Ishikawa (cell line): ENCODE measurements at regions not wholly inside any gene's neighbourhood (a gene's known extent, or its start where the extent isn't known, plus 50 kb on each side); places are given as distances from the start of the nearest gene placed in this dataset.

Source experiments
- CEBPB ChIP-seq: IDR thresholded peaks from 2 replicates; pipeline ENCODE4 v1.6.1; 2012
- CREB1 ChIP-seq: IDR thresholded peaks from 2 replicates; pipeline ENCODE4 v1.6.1; 2012; ENCODE audit warnings: low read depth
- EGR1 ChIP-seq: IDR thresholded peaks from 2 replicates; pipeline ENCODE4 v1.6.1; 2012
- EP300 ChIP-seq: IDR thresholded peaks from 2 replicates; pipeline ENCODE4 v1.6.1; 2012; ENCODE audit warnings: borderline replicate concordance
- FOXM1 ChIP-seq: IDR thresholded peaks from 2 replicates; pipeline ENCODE4 v1.6.1; 2012; ENCODE audit warnings: low read depth, borderline replicate concordance
- NFIC ChIP-seq: IDR thresholded peaks from 2 replicates; pipeline ENCODE4 v1.6.1; 2012
- RAD21 ChIP-seq: IDR thresholded peaks from 2 replicates; pipeline ENCODE4 v1.6.1; 2012; ENCODE audit warnings: low read depth
- TAF1 ChIP-seq: IDR thresholded peaks from 2 replicates; pipeline ENCODE4 v1.6.1; 2012; ENCODE audit warnings: low read depth, mild to moderate bottlenecking
- TCF12 ChIP-seq: IDR thresholded peaks from 2 replicates; pipeline ENCODE4 v1.6.1; 2012; ENCODE audit warnings: low read depth
- TEAD4 ChIP-seq: IDR thresholded peaks from 2 replicates; pipeline ENCODE4 v1.6.1; 2012
- YY1 ChIP-seq: IDR thresholded peaks from 2 replicates; pipeline ENCODE4 v1.6.1; 2012; ENCODE audit warnings: low read depth
- ZBTB7A ChIP-seq: IDR thresholded peaks from 2 replicates; pipeline ENCODE4 v1.6.1; 2012; ENCODE audit warnings: low read depth
- TF ChIP-seq, protein P1 (sequence below): IDR thresholded peaks from 2 replicates; pipeline ENCODE4 v1.6.1; 2012
- TF ChIP-seq, protein P2 (sequence below): IDR thresholded peaks from 2 replicates; pipeline ENCODE4 v1.6.1; 2012; ENCODE audit warnings: low read depth, mild to moderate bottlenecking
- TF ChIP-seq, protein P3 (sequence below): IDR thresholded peaks from 2 replicates; pipeline ENCODE4 v1.6.1; 2012

GRCh38 chr6:24076011-24076410 lies 50.0 kb upstream of the NRSN1 start:
- TF ChIP-seq, protein P1, sequence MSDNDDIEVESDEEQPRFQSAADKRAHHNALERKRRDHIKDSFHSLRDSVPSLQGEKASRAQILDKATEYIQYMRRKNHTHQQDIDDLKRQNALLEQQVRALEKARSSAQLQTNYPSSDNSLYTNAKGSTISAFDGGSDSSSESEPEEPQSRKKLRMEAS = no peak
- TF ChIP-seq CEBPB (no peak), YY1 (no peak), NFIC (no peak), EGR1 (no peak), ZBTB7A (no peak), CREB1 (no peak), EP300 (no peak), TCF12 (no peak), FOXM1 (no peak), TEAD4 (no peak), TAF1 (no peak), RAD21 (no peak)
- TF ChIP-seq, protein P2, sequence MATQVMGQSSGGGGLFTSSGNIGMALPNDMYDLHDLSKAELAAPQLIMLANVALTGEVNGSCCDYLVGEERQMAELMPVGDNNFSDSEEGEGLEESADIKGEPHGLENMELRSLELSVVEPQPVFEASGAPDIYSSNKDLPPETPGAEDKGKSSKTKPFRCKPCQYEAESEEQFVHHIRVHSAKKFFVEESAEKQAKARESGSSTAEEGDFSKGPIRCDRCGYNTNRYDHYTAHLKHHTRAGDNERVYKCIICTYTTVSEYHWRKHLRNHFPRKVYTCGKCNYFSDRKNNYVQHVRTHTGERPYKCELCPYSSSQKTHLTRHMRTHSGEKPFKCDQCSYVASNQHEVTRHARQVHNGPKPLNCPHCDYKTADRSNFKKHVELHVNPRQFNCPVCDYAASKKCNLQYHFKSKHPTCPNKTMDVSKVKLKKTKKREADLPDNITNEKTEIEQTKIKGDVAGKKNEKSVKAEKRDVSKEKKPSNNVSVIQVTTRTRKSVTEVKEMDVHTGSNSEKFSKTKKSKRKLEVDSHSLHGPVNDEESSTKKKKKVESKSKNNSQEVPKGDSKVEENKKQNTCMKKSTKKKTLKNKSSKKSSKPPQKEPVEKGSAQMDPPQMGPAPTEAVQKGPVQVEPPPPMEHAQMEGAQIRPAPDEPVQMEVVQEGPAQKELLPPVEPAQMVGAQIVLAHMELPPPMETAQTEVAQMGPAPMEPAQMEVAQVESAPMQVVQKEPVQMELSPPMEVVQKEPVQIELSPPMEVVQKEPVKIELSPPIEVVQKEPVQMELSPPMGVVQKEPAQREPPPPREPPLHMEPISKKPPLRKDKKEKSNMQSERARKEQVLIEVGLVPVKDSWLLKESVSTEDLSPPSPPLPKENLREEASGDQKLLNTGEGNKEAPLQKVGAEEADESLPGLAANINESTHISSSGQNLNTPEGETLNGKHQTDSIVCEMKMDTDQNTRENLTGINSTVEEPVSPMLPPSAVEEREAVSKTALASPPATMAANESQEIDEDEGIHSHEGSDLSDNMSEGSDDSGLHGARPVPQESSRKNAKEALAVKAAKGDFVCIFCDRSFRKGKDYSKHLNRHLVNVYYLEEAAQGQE = no peak
- TF ChIP-seq, protein P3, sequence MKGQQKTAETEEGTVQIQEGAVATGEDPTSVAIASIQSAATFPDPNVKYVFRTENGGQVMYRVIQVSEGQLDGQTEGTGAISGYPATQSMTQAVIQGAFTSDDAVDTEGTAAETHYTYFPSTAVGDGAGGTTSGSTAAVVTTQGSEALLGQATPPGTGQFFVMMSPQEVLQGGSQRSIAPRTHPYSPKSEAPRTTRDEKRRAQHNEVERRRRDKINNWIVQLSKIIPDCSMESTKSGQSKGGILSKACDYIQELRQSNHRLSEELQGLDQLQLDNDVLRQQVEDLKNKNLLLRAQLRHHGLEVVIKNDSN = no peak
